Thoracic aorta (tissue), 2 donors: ENCODE measurements at regions not wholly inside any gene's neighbourhood (a gene's known extent, or its start where the extent isn't known, plus 50 kb on each side); places are given as distances from the start of the nearest gene placed in this dataset.
"Not testable (repeated sequence)": the region's sequence is repeated elsewhere in the genome, so short reads cannot be mapped to it uniquely, and the experiment has no call there.

Experiments
- ATAC-seq: fragments of 150-250 bp; one replicate; pipeline ENCODE4 v1.8.0; 2017; ENCODE audit warnings: low read depth; ENCODE audit not compliant: insufficient number of reproducible peaks, low FRiP score
- DNase-seq: peaks from one replicate; pipeline ENCODE4 v3.0.0-alpha.2; 2020; ENCODE audit warnings: low spot score
- H3K27ac ChIP-seq, 2 donors: fragments of 200-600 bp; sonication (generic); 1 replicate in 1 of 2; 2 replicates in 1 of 2; pipeline ENCODE4 v1.5.1; 2016; ENCODE audit warnings: mild to moderate bottlenecking in 2 of 2, moderate library complexity in 2 of 2
- H3K27me3 ChIP-seq: fragments of 200-600 bp; sonication (generic); replicated peaks from 2 replicates; pipeline ENCODE4 v1.6.0; 2016; ENCODE audit warnings: mild to moderate bottlenecking; ENCODE audit not compliant: insufficient read depth
- H3K36me3 ChIP-seq: fragments of 200-600 bp; sonication (generic); one replicate; pipeline ENCODE4 v1.5.1; 2016
- H3K4me1 ChIP-seq, 2 donors: fragments of 200-600 bp; sonication (generic); 1 replicate in 1 of 2; 2 replicates in 1 of 2; pipeline versions ENCODE4 v1.5.1 to v1.6.0; 2016; ENCODE audit warnings: low read depth in 2 of 2, mild to moderate bottlenecking in 1 of 2; ENCODE audit not compliant: control insufficient read depth in 1 of 2
- H3K4me3 ChIP-seq: fragments of 200-600 bp; sonication (generic); 2 replicates; pipeline ENCODE4 v1.5.1; 2016; ENCODE audit warnings: mild to moderate bottlenecking
- H3K9me3 ChIP-seq: fragments of 200-600 bp; sonication (generic); 2 replicates; pipeline ENCODE4 v1.5.1; 2016
- CTCF ChIP-seq: fragments of 200-600 bp; sonication (generic); IDR thresholded peaks from one replicate; pipeline ENCODE4 v1.5.1; 2019; ENCODE audit warnings: antibody characterized with exemption

- not testable (repeated sequence) for H3K27me3 ChIP-seq, H3K4me3 ChIP-seq, H3K4me1 ChIP-seq, DNase-seq, H3K9me3 ChIP-seq, H3K36me3 ChIP-seq, H3K27ac ChIP-seq, ATAC-seq
These were observed 103.3 kb downstream of the DEFB131A start for GRCh38 chr4:9547470-9547869.

DNA sequence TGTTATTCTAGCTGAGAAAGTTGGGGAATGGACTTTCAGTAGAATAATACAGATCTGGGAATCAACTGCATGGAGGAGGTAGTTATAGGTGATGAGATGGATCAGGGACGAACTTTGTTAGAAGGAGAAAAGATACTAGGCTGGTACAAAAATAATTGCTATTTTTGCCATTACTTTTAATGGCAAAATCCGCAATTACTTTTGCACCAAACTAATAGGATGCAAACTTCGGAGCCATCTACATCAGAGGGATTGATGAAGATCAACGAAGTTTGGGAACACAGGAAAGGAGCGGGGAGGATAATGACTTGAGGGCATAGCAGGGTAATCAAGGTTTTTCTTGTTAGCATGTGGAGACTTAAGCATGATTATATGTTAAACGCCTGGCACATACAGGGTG, 111.9 kb downstream of the DEFB131A start:
- not testable (repeated sequence) for H3K36me3 ChIP-seq, H3K4me1 ChIP-seq, DNase-seq, ATAC-seq, H3K4me3 ChIP-seq, H3K27me3 ChIP-seq, H3K27ac ChIP-seq, H3K9me3 ChIP-seq

- not testable (repeated sequence) for H3K4me1 ChIP-seq, H3K36me3 ChIP-seq, H3K27ac ChIP-seq, ATAC-seq, H3K9me3 ChIP-seq, DNase-seq, H3K4me3 ChIP-seq, H3K27me3 ChIP-seq
These were observed 133.7 kb downstream of the DEFB131A start for GRCh38 chr4:9577869-9578268.

GRCh38 chr4:9582880-9583279, 138.7 kb downstream of the DEFB131A start:
- H3K27me3 ChIP-seq, DNase-seq, H3K36me3 ChIP-seq, H3K9me3 ChIP-seq, H3K27ac ChIP-seq, ATAC-seq, H3K4me1 ChIP-seq, H3K4me3 ChIP-seq: not testable (repeated sequence)

DNA sequence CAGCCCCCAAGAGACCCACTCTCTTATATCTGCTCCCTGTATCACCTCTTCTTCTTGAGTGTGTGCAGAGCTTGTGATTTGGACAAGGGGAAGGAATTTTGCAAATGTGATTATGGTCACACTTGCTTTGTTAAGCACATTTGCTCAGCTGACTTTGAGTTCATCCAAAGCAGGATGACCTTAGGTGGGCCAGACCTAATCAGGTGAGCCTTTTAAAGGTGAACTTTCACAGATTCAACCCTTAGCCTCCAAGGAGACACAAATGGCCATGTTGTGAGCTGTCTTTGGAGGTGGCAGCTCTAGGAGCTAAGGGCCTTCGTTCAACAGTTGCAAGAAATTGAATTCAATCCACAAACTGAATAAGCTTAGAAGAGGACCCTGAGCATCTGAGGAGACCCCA, 147.8 kb downstream of the DEFB131A start:
- H3K9me3 ChIP-seq, result no peaks in the 10 kb centered on the region
- H3K4me3 ChIP-seq, result no peak overlapping the region
- no peaks in the 10 kb centered on the region for H3K4me1 ChIP-seq
- H3K27me3 ChIP-seq, result no peaks in the 10 kb centered on the region
- ATAC-seq, result no peak
- TF ChIP-seq CTCF, result no peak
- DNase-seq, result no peak
- H3K27ac ChIP-seq, result no peak overlapping the region
- no peaks in the 10 kb centered on the region for H3K36me3 ChIP-seq

DNA sequence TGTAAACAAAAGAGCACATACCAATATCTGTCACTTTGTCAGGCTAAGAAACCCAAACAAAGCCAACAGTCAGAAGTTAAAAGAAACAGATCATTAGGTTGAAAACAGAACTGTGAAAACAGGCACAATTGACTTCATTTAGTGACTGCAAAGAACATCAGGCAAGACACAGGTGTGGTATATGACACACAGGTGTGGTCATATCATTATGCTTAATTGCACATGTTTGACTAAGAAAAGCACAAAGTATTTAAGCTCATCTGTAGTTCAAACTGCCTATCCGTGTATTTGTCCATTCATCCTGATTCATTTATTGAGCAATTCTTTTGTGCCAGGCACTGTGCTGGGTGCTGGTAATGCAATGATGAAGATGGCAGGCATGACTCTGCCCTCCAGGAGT, 150.7 kb downstream of the DEFB131A start:
- no peak for DNase-seq
- Histone ChIP-seq H3K4me3 (no peak overlapping the region), H3K27ac (no peak overlapping the region), H3K27me3 (no peaks in the 10 kb centered on the region), H3K36me3 (no peaks in the 10 kb centered on the region), H3K9me3 (no peaks in the 10 kb centered on the region), H3K4me1 (no peaks in the 10 kb centered on the region)
- ATAC-seq, result no peak
- no peak for TF ChIP-seq CTCF

DNA sequence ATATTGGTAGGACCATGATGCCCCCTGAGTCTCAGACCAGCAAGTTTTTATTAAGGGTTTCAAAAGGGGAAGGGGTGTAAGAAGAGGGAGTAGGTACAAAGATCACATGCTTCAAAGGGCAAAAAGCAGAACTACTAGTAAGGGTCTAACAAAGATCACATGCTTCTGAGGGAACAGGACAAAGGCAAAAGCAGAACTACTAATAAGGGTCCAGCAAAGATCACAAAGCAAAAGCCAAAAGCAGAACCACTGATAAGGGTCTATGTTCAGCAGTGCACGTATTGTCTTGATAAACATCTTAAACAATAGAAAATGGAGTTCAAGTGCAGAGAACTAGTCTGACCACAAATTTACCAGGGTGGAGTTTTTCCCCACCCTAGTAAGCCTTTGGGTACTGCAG, 151.3 kb downstream of the DEFB131A start:
- not testable (repeated sequence) for H3K36me3 ChIP-seq, DNase-seq, H3K27me3 ChIP-seq, ATAC-seq, H3K27ac ChIP-seq, H3K4me1 ChIP-seq, H3K4me3 ChIP-seq, H3K9me3 ChIP-seq

- no peaks in the 10 kb centered on the region for H3K27me3 ChIP-seq
- no peak overlapping the region for H3K27ac ChIP-seq
- no peaks in the 10 kb centered on the region for H3K9me3 ChIP-seq
- TF ChIP-seq CTCF, result no peak
- no peaks in the 10 kb centered on the region for H3K36me3 ChIP-seq
- H3K4me1 ChIP-seq, result no peaks in the 10 kb centered on the region
- DNase-seq (no peak), ATAC-seq (no peak)
- H3K4me3 ChIP-seq, result no peak overlapping the region
These were observed 155.1 kb downstream of the DEFB131A start for GRCh38 chr4:9599266-9599665.
